ENCODE measurements at regions not wholly inside any gene's neighbourhood (a gene's known extent, or its start where the extent isn't known, plus 50 kb on each side); places are given as distances from the start of the nearest gene placed in this dataset.

GRCh38 chr11:92138296-92138695 lies 86.3 kb upstream of the FAT3 start:
- no peak overlapping the region for H3K4me3 ChIP-seq (ENCODE audit: low read depth, low read length)
- TF ChIP-seq, protein P1, sequence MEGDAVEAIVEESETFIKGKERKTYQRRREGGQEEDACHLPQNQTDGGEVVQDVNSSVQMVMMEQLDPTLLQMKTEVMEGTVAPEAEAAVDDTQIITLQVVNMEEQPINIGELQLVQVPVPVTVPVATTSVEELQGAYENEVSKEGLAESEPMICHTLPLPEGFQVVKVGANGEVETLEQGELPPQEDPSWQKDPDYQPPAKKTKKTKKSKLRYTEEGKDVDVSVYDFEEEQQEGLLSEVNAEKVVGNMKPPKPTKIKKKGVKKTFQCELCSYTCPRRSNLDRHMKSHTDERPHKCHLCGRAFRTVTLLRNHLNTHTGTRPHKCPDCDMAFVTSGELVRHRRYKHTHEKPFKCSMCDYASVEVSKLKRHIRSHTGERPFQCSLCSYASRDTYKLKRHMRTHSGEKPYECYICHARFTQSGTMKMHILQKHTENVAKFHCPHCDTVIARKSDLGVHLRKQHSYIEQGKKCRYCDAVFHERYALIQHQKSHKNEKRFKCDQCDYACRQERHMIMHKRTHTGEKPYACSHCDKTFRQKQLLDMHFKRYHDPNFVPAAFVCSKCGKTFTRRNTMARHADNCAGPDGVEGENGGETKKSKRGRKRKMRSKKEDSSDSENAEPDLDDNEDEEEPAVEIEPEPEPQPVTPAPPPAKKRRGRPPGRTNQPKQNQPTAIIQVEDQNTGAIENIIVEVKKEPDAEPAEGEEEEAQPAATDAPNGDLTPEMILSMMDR (conservative IDR thresholded peaks at IDR 0.05; ENCODE audit: low read depth, low read length): no peak
- DNase-seq (ENCODE audit: low read depth): no peak

GRCh38 chr11:92137747-92138146 lies 86.9 kb upstream of the FAT3 start:
- H3K4me3 ChIP-seq (ENCODE audit: low read depth, low read length): no peak overlapping the region
- no peak for DNase-seq (ENCODE audit: low read depth)
- TF ChIP-seq, protein P1 (conservative IDR thresholded peaks at IDR 0.05; ENCODE audit: low read depth, low read length): no peak

- TF ChIP-seq, protein P1 (conservative IDR thresholded peaks at IDR 0.05; ENCODE audit: low read depth, low read length): no peak
- no peak for DNase-seq (ENCODE audit: low read depth)
These were observed 87.8 kb upstream of the FAT3 start for GRCh38 chr11:92136797-92137196.

GRCh38 chr11:92131289-92131865 lies 93.2 kb upstream of the FAT3 start:
- TF ChIP-seq, protein P1 (conservative IDR thresholded peaks at IDR 0.05; ENCODE audit: low read depth, low read length): no peak
- no peak overlapping the region for H3K4me3 ChIP-seq (ENCODE audit: low read depth, low read length)
- DNase-seq (ENCODE audit: low read depth): peak; percentile 4

More at GRCh38 chr11:92136797-92137196, 87.8 kb upstream of the FAT3 start:
- no peak overlapping the region for H3K4me3 ChIP-seq (ENCODE audit: low read depth, low read length)

DNA sequence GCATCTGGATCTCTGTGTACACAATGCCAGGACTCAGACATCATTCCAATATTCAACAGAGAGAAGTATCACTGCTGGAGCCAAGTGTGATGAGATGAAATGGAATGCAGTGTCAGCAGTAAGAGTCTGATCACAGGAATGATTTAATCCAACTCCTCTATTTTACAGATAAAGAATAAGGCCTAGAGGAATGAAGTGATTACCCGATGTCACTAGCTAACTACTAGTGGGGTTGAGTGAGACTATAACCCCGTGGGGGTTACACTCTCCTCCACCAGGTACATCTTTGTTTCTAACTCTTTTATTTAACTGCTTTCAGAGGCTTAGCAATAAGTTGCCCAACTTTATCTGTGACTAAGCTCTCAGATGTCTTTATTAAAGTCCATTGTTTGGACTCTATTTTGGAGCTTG lies 94.2 kb upstream of the FAT3 start:
- DNase-seq (ENCODE audit: low read depth): peak; percentile 31
- TF ChIP-seq, protein P1 (conservative IDR thresholded peaks at IDR 0.05; ENCODE audit: low read depth, low read length): no peak
- no peak overlapping the region for H3K4me3 ChIP-seq (ENCODE audit: low read depth, low read length)

GRCh38 chr11:92129811-92130210 lies 94.8 kb upstream of the FAT3 start:
- TF ChIP-seq, protein P1 (conservative IDR thresholded peaks at IDR 0.05; ENCODE audit: low read depth, low read length): no peak
- no peak for DNase-seq (ENCODE audit: low read depth)
- no peak overlapping the region for H3K4me3 ChIP-seq (ENCODE audit: low read depth, low read length)

DNA sequence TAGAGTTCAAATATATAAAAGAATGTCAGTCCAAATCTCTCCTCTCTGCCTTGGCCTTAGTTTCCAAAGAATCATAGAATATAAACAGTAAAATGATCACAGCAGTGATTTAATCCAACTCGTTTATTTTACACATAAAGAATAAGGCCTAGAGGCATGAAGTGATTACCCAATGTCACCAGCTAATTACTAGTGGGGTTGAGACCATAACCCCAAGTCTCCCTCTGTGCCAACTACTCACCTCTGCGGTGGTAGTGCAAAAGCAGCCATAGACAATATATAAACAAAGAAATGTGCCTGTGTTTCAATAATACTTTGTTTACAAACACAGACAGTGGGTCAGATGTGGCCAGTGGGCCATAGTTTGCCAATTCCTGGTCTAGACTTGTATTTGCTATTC lies 96.6 kb upstream of the FAT3 start:
- H3K4me3 ChIP-seq (ENCODE audit: low read depth, low read length): no peak overlapping the region
- TF ChIP-seq, protein P1 (conservative IDR thresholded peaks at IDR 0.05; ENCODE audit: low read depth, low read length): no peak
- DNase-seq (ENCODE audit: low read depth): no peak
